ENCODE measurements at regions not wholly inside any gene's neighbourhood (a gene's known extent, or its start where the extent isn't known, plus 50 kb on each side); places are given as distances from the start of the nearest gene placed in this dataset.

DNA sequence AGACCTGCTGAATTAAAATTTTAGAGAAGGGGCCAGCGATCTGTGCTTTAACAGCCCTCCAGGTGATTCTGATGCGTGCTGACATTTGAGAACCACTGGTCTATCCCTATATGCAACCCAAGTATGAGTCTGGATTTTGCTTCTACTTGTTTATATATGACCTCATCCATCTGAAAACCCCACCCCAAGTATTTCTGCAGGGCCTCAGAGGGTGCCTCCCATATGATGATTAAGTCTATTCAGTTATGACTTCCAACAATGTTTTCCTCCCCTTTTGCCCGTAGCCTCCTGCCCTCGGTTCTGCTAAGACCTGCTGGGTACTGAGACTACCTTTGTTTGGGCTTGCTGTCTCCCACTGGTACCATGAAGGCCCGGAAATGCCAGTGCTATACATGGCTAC lies 376.0 kb upstream of the SMARCA2 start (continued):
- TF ChIP-seq, protein P1, sequence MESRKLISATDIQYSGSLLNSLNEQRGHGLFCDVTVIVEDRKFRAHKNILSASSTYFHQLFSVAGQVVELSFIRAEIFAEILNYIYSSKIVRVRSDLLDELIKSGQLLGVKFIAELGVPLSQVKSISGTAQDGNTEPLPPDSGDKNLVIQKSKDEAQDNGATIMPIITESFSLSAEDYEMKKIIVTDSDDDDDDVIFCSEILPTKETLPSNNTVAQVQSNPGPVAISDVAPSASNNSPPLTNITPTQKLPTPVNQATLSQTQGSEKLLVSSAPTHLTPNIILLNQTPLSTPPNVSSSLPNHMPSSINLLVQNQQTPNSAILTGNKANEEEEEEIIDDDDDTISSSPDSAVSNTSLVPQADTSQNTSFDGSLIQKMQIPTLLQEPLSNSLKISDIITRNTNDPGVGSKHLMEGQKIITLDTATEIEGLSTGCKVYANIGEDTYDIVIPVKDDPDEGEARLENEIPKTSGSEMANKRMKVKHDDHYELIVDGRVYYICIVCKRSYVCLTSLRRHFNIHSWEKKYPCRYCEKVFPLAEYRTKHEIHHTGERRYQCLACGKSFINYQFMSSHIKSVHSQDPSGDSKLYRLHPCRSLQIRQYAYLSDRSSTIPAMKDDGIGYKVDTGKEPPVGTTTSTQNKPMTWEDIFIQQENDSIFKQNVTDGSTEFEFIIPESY (IDR thresholded peaks at IDR 0.05; ENCODE audit: extremely low read depth, insufficient replicate concordance, low read length) = no peak
- TF ChIP-seq CBX3 (IDR thresholded peaks at IDR 0.05; ENCODE audit: low read depth) = no peak
- no peak for TF ChIP-seq ELF1 (IDR thresholded peaks at IDR 0.05; ENCODE audit: borderline replicate concordance, low read depth)
- no peak for TF ChIP-seq FOSL1 (IDR thresholded peaks at IDR 0.05; ENCODE audit: low read depth)
- no peak for TF ChIP-seq JUND (IDR thresholded peaks at IDR 0.05)

DNA sequence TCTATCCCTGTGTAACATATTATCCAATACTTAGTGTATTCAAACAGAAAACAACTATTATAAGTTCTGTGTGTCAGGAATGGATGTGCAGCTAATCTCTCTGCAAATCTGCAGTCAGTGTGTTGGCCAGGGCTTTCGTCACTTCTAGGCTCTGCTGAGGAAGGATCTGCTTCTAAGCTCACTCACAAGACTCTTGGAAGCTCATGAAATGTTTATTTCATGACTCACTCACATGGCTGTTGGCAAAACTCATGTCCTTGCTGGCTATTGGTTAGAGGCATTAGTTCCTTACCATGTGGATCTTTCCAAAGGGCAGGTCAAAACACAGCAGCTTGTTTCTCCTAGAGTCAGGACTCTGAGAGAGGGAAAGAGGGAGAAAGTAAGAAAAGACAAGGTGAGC lies 367.4 kb upstream of the SMARCA2 start:
- Histone ChIP-seq H3K27ac (ENCODE audit: low read depth, low read length) (no peak overlapping the region), H4K20me1 (ENCODE audit: insufficient read depth) (no peaks in the 10 kb centered on the region), H3K27me3 (ENCODE audit: insufficient read depth, low read length) (no peaks in the 10 kb centered on the region), H3K4me1 (ENCODE audit: control insufficient read depth in 1 of 2, insufficient read depth in 2 of 2, low read length in 2 of 2) (no peaks in the 10 kb centered on the region), H3K9me3 (ENCODE audit: control insufficient read depth in 1 of 2, insufficient read depth in 1 of 2, low read depth in 1 of 2, low read length in 2 of 2) (peaks cover 6 to 21% of the 10 kb centered on the region in 2 experiments; a peak in 2 of 4 replicates), H3K4me3 (replicated peaks in 1 of 2; ENCODE audit: low read depth in 1 of 2, low read length in 2 of 2) (no peak overlapping the region), H2AFZ (ENCODE audit: low read depth, low read length, poor library complexity, severe bottlenecking) (no peak overlapping the region), H3K36me3 (ENCODE audit: control insufficient read depth in 1 of 2, insufficient read depth in 2 of 2, low read length in 2 of 2) (no peaks in the 10 kb centered on the region), H3K9ac (ENCODE audit: low read length) (no peak overlapping the region), H3K9me2 (ENCODE audit: insufficient read depth) (no peaks in the 10 kb centered on the region), H3K4me2 (ENCODE audit: low read length) (no peak overlapping the region), H3K79me2 (ENCODE audit: insufficient read depth, low read length) (no peaks in the 10 kb centered on the region)
- DNase-seq (ENCODE audit: low read depth, low spot score) (no peak), ATAC-seq (no peak)
- TF ChIP-seq EZH2phosphoT487 (IDR thresholded peaks at IDR 0.05; ENCODE audit: borderline replicate concordance) (no peak), ZFX (IDR thresholded peaks at IDR 0.05) (no peak), EZH2 (IDR thresholded peaks at IDR 0.05) (no peak), SP1 (IDR thresholded peaks at IDR 0.05; ENCODE audit: low read depth) (no peak), FOSL1 (IDR thresholded peaks at IDR 0.05; ENCODE audit: low read depth) (no peak), YY1 (IDR thresholded peaks at IDR 0.05; ENCODE audit: extremely low read depth, insufficient replicate concordance, low read depth, low read length) (no peak)
- TF ChIP-seq, protein P2, sequence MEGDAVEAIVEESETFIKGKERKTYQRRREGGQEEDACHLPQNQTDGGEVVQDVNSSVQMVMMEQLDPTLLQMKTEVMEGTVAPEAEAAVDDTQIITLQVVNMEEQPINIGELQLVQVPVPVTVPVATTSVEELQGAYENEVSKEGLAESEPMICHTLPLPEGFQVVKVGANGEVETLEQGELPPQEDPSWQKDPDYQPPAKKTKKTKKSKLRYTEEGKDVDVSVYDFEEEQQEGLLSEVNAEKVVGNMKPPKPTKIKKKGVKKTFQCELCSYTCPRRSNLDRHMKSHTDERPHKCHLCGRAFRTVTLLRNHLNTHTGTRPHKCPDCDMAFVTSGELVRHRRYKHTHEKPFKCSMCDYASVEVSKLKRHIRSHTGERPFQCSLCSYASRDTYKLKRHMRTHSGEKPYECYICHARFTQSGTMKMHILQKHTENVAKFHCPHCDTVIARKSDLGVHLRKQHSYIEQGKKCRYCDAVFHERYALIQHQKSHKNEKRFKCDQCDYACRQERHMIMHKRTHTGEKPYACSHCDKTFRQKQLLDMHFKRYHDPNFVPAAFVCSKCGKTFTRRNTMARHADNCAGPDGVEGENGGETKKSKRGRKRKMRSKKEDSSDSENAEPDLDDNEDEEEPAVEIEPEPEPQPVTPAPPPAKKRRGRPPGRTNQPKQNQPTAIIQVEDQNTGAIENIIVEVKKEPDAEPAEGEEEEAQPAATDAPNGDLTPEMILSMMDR (IDR thresholded peaks at IDR 0.05 in 2 of 3, conservative IDR thresholded peaks at IDR 0.05 in 1 of 3; ENCODE audit: borderline replicate concordance in 1 of 3, insufficient read depth in 1 of 3, low read depth in 2 of 3, low read length in 2 of 3) = no peak
- TF ChIP-seq, protein P1 (IDR thresholded peaks at IDR 0.05; ENCODE audit: extremely low read depth, insufficient replicate concordance, low read length) = no peak
- intact Hi-C loops (cut with micrococcal nuclease) = no loop called here
- ChIA-PET POLR2A (no interaction called here), RAD21 (ENCODE audit: low non-redundant PET in 1 of 2, low total read pairs in 2 of 2, uncharacterized antibody in 2 of 2, unreplicated experiment in 2 of 2) (no interaction called here), CTCF (no interaction called here)
- BruUV-seq (replicated peaks) = no TSS peak

Measured in HCT116 (cell line).